HG02588 (cell line): ENCODE measurements at regions not wholly inside any gene's neighbourhood (a gene's known extent, or its start where the extent isn't known, plus 50 kb on each side); places are given as distances from the start of the nearest gene placed in this dataset.

Source experiments
- ATAC-seq: cut with Tn5 transposase; IDR thresholded peaks from one replicate; pipeline ENCODE4 v1.9.1; 2021; ENCODE audit warnings: mild to moderate bottlenecking, moderate library complexity; ENCODE audit not compliant: unreplicated experiment

GRCh38 chr10:78993261-78993945, 75.4 kb upstream of the ZMIZ1 start:
- ATAC-seq, result no peak

DNA sequence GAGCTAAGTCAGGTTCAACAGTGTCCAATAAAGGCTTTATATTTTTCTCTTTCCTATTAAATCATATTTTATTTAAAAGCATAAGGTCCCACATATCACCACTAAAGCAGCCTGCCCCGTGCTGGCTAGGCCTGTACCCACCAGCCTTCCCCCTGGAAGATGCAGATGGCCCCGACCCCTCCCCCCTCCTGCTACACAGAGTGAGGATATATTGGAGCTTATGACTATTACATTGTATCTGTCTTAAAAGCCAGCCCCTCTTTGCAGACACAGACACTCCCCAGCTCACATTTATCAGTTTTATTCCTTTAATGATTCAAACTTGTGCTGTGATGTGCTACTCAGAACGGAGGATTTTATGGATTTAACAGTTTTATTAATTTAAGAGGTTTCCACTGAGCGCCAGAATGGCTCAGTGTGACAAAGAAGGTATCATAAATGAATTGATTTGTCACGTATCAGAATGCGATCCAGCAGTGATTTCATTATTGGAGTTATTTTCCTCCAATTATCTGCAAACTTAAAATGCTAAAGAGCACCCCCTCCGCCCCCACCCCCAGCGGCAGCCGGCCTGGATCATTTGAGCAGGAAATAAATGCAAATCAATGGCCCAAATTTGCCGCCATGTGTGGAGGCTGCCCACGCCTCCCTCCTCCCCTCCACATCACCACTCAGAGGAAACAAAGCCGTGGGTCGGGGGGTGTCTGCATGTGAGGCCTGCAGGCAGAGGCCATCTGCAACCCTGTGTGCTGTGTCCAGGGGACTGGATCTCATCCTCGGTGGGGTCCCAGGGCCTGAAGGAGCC, 72.6 kb upstream of the ZMIZ1 start:
- no peak for ATAC-seq

DNA sequence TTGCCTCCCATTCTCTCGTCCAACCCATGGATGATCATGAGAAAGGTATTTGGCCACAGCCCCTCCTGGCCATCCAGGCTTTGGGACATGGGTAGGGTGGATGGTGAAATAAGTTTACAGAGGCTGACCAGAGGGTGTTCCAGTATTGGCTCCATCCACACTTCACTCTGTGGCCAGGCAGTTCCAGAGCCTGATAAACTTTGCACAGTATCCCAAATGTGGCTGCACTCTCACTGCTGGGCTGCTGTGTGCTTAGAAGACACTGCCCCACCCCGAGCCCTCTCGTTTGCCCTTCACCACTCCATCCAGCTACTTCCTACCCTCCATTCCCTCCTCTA, 72.0 kb upstream of the ZMIZ1 start:
- no peak for ATAC-seq

GRCh38 chr10:78997635-78998618, 70.8 kb upstream of the ZMIZ1 start:
- no peak for ATAC-seq

DNA sequence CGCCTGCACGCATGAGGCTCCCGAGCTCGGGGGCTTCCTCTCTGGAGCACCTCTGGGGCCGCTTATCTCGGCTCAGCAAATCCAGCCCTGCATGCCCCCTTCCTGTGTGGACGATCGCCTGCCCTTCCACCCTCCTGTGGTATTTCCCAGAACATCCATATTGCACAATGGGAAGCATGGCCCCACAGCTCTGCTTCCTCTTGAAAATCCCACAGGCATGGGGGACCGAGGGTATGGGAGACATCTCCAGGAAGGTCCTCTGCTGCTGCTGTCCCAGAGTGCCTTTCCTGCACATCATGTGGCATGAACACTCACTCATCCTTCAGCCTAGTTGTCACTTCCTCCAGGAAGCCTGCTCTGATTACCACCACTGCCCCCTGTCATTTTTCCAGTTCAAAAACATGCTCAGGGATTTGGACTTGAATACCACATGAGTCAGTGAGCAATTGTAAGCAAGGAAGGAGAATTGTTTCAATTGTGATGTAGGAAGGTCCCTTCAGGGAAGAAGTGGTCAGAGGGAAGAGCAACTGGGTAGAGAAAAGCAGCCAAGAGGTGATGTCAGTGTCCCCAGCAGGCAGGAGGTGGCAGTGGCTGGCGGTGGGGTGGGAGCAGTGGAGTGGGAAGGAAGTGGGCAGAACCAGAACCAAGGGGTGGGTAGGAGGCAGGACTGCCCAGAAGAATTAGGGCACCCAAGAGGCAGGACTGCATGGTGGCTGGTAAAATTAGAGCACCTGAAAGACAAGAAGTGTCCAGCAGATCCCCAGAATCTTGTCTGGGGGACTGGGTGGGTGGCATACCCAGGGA, 67.5 kb upstream of the ZMIZ1 start:
- ATAC-seq, result no peak

- ATAC-seq, result no peak
Measured at GRCh38 chr10:79002336-79002735, 66.4 kb upstream of the ZMIZ1 start.

GRCh38 chr10:79003183-79004100, 65.3 kb upstream of the ZMIZ1 start:
- ATAC-seq, result no peak

DNA sequence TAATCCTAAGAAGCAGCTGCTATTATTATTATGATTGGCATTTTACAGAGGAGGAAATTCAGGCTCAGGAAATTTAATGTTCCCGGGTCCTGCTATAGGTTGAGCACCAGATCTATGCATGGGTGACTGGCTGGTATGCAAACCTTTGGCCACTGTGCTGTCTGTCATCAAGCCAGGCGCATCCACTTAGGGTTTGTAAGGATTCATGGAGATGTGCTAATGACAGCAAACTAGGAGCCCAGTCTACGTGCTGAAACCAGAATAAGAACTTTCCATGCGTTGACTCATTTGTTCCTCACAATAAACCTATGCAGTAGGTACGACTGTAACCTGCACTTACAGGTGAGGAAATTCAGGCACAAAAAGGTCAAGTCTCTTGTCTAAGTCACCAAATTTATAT, 64.5 kb upstream of the ZMIZ1 start:
- no peak for ATAC-seq

GRCh38 chr10:79005126-79005810, 63.5 kb upstream of the ZMIZ1 start:
- ATAC-seq, result no peak

GRCh38 chr10:79007018-79007417, 61.7 kb upstream of the ZMIZ1 start:
- ATAC-seq, result no peak

DNA sequence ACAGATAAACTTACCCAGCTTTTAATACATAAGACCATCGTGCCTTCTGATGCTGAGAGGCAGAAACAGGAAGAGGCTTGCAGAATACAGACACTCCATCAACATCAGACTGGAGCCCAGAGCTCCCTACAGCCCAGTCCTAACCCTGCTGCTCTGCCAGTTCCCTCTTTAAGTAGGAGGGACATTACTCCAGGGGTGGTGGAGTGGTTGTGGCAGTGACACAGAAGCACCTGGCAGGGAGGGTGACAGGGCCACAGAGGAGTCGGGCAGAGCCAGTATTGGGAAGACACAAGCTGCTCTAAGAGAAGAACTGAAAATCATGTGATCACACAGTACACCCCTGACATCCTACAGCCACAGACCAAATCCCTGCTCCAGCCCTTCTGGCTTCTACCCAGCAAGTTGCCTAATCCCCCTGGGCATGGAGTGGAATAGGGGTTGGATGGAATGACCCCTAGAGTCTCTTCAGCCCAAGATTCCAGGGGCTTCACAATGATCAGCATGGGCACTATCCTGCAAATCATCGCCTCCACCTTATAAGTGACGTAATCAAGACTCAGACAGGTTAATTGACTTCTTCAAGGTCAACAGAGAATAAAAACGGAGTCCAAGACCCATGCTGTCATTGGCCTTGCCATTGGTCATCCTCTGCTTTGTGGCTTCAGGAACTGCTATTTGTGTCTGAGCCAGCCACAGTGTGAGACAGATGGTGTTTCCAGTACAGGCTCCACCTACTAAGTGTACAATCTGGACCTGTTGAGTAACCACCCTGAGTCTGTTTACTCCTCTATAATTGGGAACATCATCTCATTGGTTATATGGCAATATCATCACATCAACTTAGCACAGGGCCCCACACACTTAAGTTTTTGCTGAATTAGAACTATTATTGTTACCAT, 61.1 kb upstream of the ZMIZ1 start:
- no peak for ATAC-seq

GRCh38 chr10:79009145-79009544, 59.6 kb upstream of the ZMIZ1 start:
- ATAC-seq, result no peak

DNA sequence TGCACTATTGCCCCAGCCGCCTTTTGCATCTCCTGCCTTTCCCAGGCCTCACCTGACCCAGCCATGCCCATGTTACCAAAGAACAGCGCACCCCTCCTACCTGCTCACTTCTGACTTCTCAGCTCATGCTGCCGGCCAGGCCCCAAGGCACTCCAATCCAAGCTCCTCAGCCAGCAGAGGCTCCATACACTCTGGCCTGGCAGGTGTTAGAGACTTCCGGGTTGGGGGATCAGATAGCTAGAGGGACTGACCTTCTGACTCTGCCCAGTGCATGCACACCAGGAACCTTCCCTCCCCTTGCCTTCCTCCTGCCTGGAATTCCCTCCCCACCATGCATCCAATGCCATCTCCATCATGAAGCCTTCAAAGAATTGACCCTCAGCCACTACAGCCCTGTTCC, 56.2 kb upstream of the ZMIZ1 start:
- ATAC-seq, result no peak

- ATAC-seq, result no peak
Measured at GRCh38 chr10:79013406-79013987, 55.3 kb upstream of the ZMIZ1 start.

DNA sequence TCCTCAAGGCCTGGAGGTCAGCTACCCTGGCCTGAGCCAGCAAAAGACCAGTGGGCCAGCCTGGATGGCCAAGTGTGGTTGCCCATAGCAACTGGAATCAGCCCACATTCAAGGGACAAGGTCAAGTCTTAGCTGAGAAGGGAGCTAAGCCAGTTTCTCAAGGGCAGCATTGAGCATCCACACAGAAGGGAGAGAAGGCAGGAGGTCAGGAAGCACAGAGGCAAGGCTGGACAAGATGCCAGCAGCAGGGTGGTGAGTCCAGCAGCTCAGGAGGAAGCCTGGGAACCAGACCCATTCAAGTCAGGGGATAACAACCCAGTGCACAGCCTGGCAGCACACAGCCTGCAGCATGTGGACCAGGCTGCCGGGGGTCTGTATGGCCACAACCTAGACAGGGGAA, 54.0 kb upstream of the ZMIZ1 start:
- ATAC-seq, result no peak

- no peak for ATAC-seq
Measured at GRCh38 chr10:79017882-79018520, 50.8 kb upstream of the ZMIZ1 start.

DNA sequence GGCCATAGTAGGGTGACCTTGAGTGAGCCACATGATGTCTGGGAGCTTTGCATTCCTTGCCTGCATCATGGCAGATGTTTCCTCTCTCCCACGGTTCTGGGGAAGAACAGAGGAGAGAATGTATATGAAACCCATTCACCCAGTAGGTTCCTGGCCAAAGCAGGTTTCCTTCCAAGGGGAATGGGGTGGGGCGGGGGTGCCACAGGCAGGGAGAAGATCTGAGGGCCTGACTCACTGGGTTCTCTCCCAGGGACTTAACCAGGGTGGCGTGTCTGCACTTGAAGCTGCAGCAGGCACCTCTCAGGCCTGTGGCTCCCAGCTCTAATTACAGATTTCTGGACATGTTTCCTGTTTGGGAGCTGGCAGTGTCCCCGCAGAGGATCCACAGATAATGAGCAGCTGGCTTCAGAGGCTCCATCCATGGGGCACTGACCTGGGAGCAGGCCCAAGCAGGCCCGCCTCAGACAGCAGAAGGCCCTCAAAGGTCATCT, 50.2 kb upstream of the ZMIZ1 start:
- no peak for ATAC-seq
